Thyroid gland (tissue), 4 donors: ENCODE measurements at regions not wholly inside any gene's neighbourhood (a gene's known extent, or its start where the extent isn't known, plus 50 kb on each side); places are given as distances from the start of the nearest gene placed in this dataset. TPM values are rescaled to one million over a fixed set of nuclear protein-coding genes. Genes with fewer than 3 reads are reported as not detected.

Source experiments
- DNase-seq, 2 donors: peaks; one replicate each; pipeline ENCODE4 v3.0.0-alpha.2; 2019
- H3K27ac ChIP-seq, 3 donors: fragments of 200-600 bp; sonication (generic); 1 replicate in 2 of 3; 2 replicates in 1 of 3; pipeline ENCODE4 v1.5.1; 2016 to 2019; ENCODE audit warnings: mild to moderate bottlenecking in 1 of 3, moderate library complexity in 1 of 3
- H3K27me3 ChIP-seq: fragments of 200-600 bp; sonication (generic); one replicate; pipeline ENCODE4 v1.5.1; 2019
- H3K36me3 ChIP-seq, 2 donors: fragments of 200-600 bp; sonication (generic); one replicate each; pipeline ENCODE4 v1.5.1; 2016 to 2019
- H3K4me1 ChIP-seq, 2 donors: fragments of 200-600 bp; sonication (generic); one replicate each; pipeline ENCODE4 v1.5.1; 2017 to 2019
- H3K4me3 ChIP-seq, 3 donors: fragments of 200-600 bp; sonication (generic); replicated peaks in 1 of 3; 1 replicate in 2 of 3; 2 replicates in 1 of 3; pipeline ENCODE4 v1.5.1; 2016; ENCODE audit warnings: mild to moderate bottlenecking in 1 of 3
- H3K9me3 ChIP-seq: fragments of 200-600 bp; sonication (generic); one replicate; pipeline ENCODE4 v1.5.1; 2017
- CTCF ChIP-seq, 6 experiments: fragments of 200-600 bp in 3 of 6; fragments of 450-650 bp in 3 of 6; sonication (generic) in 3 of 6; IDR thresholded peaks; one replicate each; pipeline ENCODE4 v1.5.1; 2016 to 2019; ENCODE audit warnings: antibody characterized with exemption in 6 of 6, mild to moderate bottlenecking in 2 of 6, inconsistent platforms in 1 of 6, moderate library complexity in 1 of 6
- POLR2A ChIP-seq, 2 donors: fragments of 450-650 bp; IDR thresholded peaks; one replicate each; pipeline ENCODE4 v1.6.1; 2017; ENCODE audit warnings: antibody characterized with exemption in 2 of 2, mild to moderate bottlenecking in 2 of 2, moderate library complexity in 1 of 2
- WGBS, 2 donors: methylation state at CpG; one replicate each; pipeline ENCODE4 v1.1.5; 2017; 5-methylcytosine and 5-hydroxymethylcytosine counted together
- intact Hi-C: fragments of 100-400 bp; cut with DNase I; formaldehyde crosslinking; loops from one replicate; pipeline ENCODE4 v1.15.1; 2023
- small RNA-seq: library from RNA; depleted of rRNA; stranded (forward); fragments of <200 nt; gene quantifications from one replicate; pipeline ENCODE3, GENCODE V24; 2016

- no peaks in the 10 kb centered on the region for H3K36me3 ChIP-seq
- DNase-seq = no peak
- H3K27me3 ChIP-seq = no peaks in the 10 kb centered on the region
- no peak overlapping the region for H3K4me3 ChIP-seq
- H3K9me3 ChIP-seq = no peaks in the 10 kb centered on the region
- intact Hi-C loops = no loop called here
- TF ChIP-seq CTCF (IDR thresholded peaks at IDR 0.05) = no peak
- no peak for TF ChIP-seq POLR2A (IDR thresholded peaks at IDR 0.05)
- WGBS, 2 donors = 90 to 96% methylated on average over 3 of the region's 3 CpGs
- H3K4me1 ChIP-seq = peaks cover 5% of the 10 kb centered on the region in 2 donors
- H3K27ac ChIP-seq = no peak overlapping the region
Measured at GRCh38 chr15:67999320-68000100, 54.6 kb upstream of the PIAS1 start.

- intact Hi-C loops = no loop called here
- Histone ChIP-seq H3K27me3 (no peaks in the 10 kb centered on the region), H3K4me3 (no peak overlapping the region), H3K4me1 (peaks cover 5% of the 10 kb centered on the region in 2 donors), H3K36me3 (no peaks in the 10 kb centered on the region), H3K27ac (no peak overlapping the region), H3K9me3 (no peaks in the 10 kb centered on the region)
- TF ChIP-seq CTCF (IDR thresholded peaks at IDR 0.05) (no peak), POLR2A (IDR thresholded peaks at IDR 0.05) (no peak)
- no peak for DNase-seq
Measured at GRCh38 chr15:68000754-68001153, 53.4 kb upstream of the PIAS1 start.

- H3K4me3 ChIP-seq = no peak overlapping the region
- no peaks in the 10 kb centered on the region for H3K9me3 ChIP-seq
- no peak for DNase-seq
- H3K27ac ChIP-seq = no peak overlapping the region
- no peaks in the 10 kb centered on the region for H3K27me3 ChIP-seq
- H3K4me1 ChIP-seq = peaks cover 5% of the 10 kb centered on the region in 2 donors
- TF ChIP-seq CTCF (IDR thresholded peaks at IDR 0.05) = no peak
- no peak for TF ChIP-seq POLR2A (IDR thresholded peaks at IDR 0.05)
- WGBS, 2 donors = 77 to 91% methylated on average over 4 of the region's 4 CpGs
- no peaks in the 10 kb centered on the region for H3K36me3 ChIP-seq
- intact Hi-C loops = no loop called here
Measured at GRCh38 chr15:68001811-68002210, 52.3 kb upstream of the PIAS1 start.

- Histone ChIP-seq H3K36me3 (no peaks in the 10 kb centered on the region), H3K4me1 (peaks cover 5% of the 10 kb centered on the region in 2 donors), H3K4me3 (no peak overlapping the region), H3K27ac (no peak overlapping the region), H3K9me3 (no peaks in the 10 kb centered on the region), H3K27me3 (no peaks in the 10 kb centered on the region)
- DNase-seq = no peak
- WGBS, 2 donors = 97 to 99% methylated on average over 6 of the region's 6 CpGs
- TF ChIP-seq POLR2A (IDR thresholded peaks at IDR 0.05) (no peak), CTCF (IDR thresholded peaks at IDR 0.05) (no peak)
- intact Hi-C loops = no loop called here
Measured at GRCh38 chr15:68003297-68003696, 50.8 kb upstream of the PIAS1 start.

Small RNAs in the stretch of these regions (small RNA-seq; reads per million reads assigned to genes)
- gene AC022254.1 = not detected
